ENCODE measurements at regions not wholly inside any gene's neighbourhood (a gene's known extent, or its start where the extent isn't known, plus 50 kb on each side); places are given as distances from the start of the nearest gene placed in this dataset.
"Not testable (repeated sequence)": the region's sequence is repeated elsewhere in the genome, so short reads cannot be mapped to it uniquely, and the experiment has no call there.

DNA sequence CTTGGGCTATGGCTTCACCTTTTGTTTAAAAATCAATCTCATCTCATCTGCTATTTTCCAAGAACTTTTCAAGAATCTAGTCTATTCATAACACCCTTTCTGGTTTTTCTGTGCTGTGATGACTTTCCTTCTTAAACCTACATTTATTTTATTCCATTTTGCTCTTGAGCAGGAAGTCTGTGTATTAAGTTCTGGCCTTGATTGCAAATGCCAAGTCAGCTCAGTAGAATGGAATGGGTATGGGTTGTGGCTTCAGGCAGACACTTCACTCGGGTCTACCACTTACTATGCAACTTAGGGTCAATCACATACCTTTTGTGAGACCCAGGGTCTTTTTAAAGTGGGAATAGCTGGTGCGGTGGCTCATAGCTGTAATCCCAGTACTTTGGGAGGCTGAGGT, 522.3 kb downstream of the TRIML1 start:
- no peaks in the 10 kb centered on the region for H3K9me3 ChIP-seq (ENCODE audit: control insufficient read depth in 2 of 3, insufficient read depth in 1 of 3, low read length in 3 of 3)
- H3K27me3 ChIP-seq (ENCODE audit: control insufficient read depth, insufficient read depth, low read length) = no peaks in the 10 kb centered on the region
- no peak overlapping the region for H3K9ac ChIP-seq (ENCODE audit: low read length in 3 of 3)
- DNase-seq (no peak), FAIRE-seq (no peak)
- H3K27ac ChIP-seq (ENCODE audit: low read depth in 2 of 2, low read length in 2 of 2) = no peak overlapping the region
- H3K4me3 ChIP-seq (ENCODE audit: low read length in 3 of 3) = no peak overlapping the region
- TF ChIP-seq, protein P1, sequence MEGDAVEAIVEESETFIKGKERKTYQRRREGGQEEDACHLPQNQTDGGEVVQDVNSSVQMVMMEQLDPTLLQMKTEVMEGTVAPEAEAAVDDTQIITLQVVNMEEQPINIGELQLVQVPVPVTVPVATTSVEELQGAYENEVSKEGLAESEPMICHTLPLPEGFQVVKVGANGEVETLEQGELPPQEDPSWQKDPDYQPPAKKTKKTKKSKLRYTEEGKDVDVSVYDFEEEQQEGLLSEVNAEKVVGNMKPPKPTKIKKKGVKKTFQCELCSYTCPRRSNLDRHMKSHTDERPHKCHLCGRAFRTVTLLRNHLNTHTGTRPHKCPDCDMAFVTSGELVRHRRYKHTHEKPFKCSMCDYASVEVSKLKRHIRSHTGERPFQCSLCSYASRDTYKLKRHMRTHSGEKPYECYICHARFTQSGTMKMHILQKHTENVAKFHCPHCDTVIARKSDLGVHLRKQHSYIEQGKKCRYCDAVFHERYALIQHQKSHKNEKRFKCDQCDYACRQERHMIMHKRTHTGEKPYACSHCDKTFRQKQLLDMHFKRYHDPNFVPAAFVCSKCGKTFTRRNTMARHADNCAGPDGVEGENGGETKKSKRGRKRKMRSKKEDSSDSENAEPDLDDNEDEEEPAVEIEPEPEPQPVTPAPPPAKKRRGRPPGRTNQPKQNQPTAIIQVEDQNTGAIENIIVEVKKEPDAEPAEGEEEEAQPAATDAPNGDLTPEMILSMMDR (IDR thresholded peaks at IDR 0.05; ENCODE audit: borderline replicate concordance, extremely low read depth, insufficient read depth) = no peak
- H3K4me1 ChIP-seq (ENCODE audit: control insufficient read depth in 2 of 3, insufficient read depth in 2 of 3, low read depth in 1 of 3, low read length in 3 of 3) = peaks cover 0 to 3% (median 0%) of the 10 kb centered on the region in 3 donors
- intact Hi-C loops (cut with DNase I) = no loop called here
- no peaks in the 10 kb centered on the region for H3K36me3 ChIP-seq (ENCODE audit: control insufficient read depth in 2 of 3, insufficient read depth in 3 of 3, low read length in 3 of 3)

DNA sequence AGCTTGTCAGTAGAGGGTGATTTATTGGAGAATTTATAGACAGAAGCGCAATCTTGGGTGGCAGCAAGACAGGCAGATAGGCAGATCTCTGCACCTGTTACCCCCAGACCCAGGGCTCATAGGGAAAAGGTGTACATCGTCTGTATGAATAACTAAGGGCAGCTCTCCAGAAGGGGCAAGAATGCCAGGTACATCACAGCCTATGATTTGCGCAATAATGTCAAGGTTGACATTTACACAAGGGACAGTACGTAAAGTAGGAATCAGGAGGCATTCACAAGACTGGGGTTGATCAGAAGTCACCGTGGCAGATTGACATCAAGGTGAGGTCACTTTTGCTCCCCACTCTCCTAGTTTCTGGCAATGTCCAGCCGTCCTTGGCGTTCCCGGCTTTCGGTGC, 524.1 kb downstream of the TRIML1 start:
- H3K9ac ChIP-seq (ENCODE audit: low read length in 3 of 3) = no peak overlapping the region
- no peaks in the 10 kb centered on the region for H3K27me3 ChIP-seq (ENCODE audit: control insufficient read depth, insufficient read depth, low read length)
- H3K4me3 ChIP-seq (ENCODE audit: low read length in 3 of 3) = no peak overlapping the region
- peaks cover 0 to 2% (median 0%) of the 10 kb centered on the region in 3 donors for H3K9me3 ChIP-seq (ENCODE audit: control insufficient read depth in 2 of 3, insufficient read depth in 1 of 3, low read length in 3 of 3)
- DNase-seq = no peak
- no peaks in the 10 kb centered on the region for H3K4me1 ChIP-seq (ENCODE audit: control insufficient read depth in 2 of 3, insufficient read depth in 2 of 3, low read depth in 1 of 3, low read length in 3 of 3)
- H3K27ac ChIP-seq (ENCODE audit: low read depth in 2 of 2, low read length in 2 of 2) = no peak overlapping the region
- intact Hi-C loops (cut with DNase I) = no loop called here
- TF ChIP-seq, protein P1 (IDR thresholded peaks at IDR 0.05; ENCODE audit: borderline replicate concordance, extremely low read depth, insufficient read depth) = no peak
- H3K36me3 ChIP-seq (ENCODE audit: control insufficient read depth in 2 of 3, insufficient read depth in 3 of 3, low read length in 3 of 3) = no peaks in the 10 kb centered on the region
- no peak for FAIRE-seq

DNA sequence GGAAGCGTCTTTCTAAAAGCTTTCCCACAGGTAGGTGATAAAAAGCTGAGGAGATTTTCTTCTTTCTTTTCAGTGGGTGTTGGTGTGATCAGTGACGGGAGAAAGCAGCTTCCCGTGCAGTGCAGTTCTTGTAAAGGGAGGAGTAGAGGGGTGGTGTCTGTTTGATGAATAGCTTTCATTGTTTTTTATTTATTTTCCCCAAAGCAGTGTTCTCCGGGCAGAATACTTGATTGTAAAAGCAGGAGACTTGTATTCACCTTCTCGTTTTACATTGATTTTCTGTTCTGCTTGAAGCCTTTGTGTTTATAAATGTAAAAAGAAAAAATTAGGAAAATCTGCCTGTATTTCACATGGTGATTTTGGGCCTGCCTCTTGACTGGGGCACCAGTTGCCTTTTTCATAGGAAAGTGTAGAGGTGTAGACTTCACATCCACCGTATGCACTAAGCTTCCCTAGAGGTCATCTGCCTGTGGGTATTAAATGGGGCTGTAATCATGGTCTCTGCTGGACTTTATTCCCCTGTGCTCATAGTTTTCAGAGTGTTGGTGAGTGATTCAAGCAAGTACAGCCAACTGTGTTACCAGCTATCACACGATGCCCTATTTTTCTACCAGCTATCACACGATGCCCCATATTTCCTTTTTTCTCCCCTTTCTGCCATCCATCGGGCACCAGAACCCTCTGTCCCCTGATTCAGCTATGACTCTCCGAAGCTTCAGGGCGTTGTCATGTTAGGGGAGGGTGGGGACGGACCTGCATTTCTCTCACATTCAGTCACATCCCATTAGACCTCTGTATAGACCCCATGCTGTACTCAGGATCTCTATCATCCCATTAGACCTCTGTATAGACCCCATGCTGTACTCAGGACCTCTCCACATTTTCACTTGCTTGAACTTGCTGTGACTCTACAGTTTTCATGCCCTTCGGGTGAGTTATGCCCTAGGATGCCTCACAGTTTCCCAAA, 526.5 kb downstream of the TRIML1 start:
- H3K27ac ChIP-seq (ENCODE audit: low read depth in 2 of 2, low read length in 2 of 2) = no peak overlapping the region
- H3K4me3 ChIP-seq (ENCODE audit: low read length in 3 of 3) = no peak overlapping the region
- H3K27me3 ChIP-seq (ENCODE audit: control insufficient read depth, insufficient read depth, low read length) = no peaks in the 10 kb centered on the region
- H3K36me3 ChIP-seq (ENCODE audit: control insufficient read depth in 2 of 3, insufficient read depth in 3 of 3, low read length in 3 of 3) = no peaks in the 10 kb centered on the region
- DNase-seq (peak in 2 of 5 donors; percentile 28 to 33), FAIRE-seq (no peak)
- H3K9me3 ChIP-seq (ENCODE audit: control insufficient read depth in 2 of 3, insufficient read depth in 1 of 3, low read length in 3 of 3) = peaks cover 0 to 2% (median 0%) of the 10 kb centered on the region in 3 donors
- intact Hi-C loops (cut with DNase I) = no loop called here
- no peaks in the 10 kb centered on the region for H3K4me1 ChIP-seq (ENCODE audit: control insufficient read depth in 2 of 3, insufficient read depth in 2 of 3, low read depth in 1 of 3, low read length in 3 of 3)
- H3K9ac ChIP-seq (ENCODE audit: low read length in 3 of 3) = no peak overlapping the region
- TF ChIP-seq, protein P1 (IDR thresholded peaks at IDR 0.05; ENCODE audit: borderline replicate concordance, extremely low read depth, insufficient read depth) = no peak

DNA sequence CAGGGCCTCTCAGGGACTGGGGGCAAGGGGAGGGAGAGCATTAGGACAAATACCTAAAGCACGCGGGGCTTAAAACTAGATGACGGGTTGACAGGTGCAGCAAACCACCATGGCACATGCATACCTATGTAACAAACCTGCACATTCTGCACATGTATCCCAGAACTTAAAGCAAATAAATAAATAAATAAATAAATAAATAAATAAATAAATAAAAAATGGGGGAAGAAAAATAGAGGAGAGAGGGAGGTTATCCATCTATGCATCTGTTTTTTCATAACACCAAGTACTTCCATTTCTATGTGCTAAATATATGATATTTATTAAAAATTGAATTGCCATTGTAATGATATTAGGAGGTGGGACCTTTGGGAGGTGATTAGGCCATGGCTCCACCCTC, 539.5 kb downstream of the TRIML1 start:
- H3K9me3 ChIP-seq (ENCODE audit: control insufficient read depth in 2 of 3, insufficient read depth in 1 of 3, low read length in 3 of 3); FAIRE-seq; DNase-seq; H3K4me1 ChIP-seq (ENCODE audit: control insufficient read depth in 2 of 3, insufficient read depth in 2 of 3, low read depth in 1 of 3, low read length in 3 of 3); H3K27me3 ChIP-seq (ENCODE audit: control insufficient read depth, insufficient read depth, low read length); H3K9ac ChIP-seq (ENCODE audit: low read length in 3 of 3); H3K4me3 ChIP-seq (ENCODE audit: low read length in 3 of 3); intact Hi-C loops (cut with DNase I); H3K27ac ChIP-seq (ENCODE audit: low read depth in 2 of 2, low read length in 2 of 2); H3K36me3 ChIP-seq (ENCODE audit: control insufficient read depth in 2 of 3, insufficient read depth in 3 of 3, low read length in 3 of 3): not testable (repeated sequence)
